Nucleus accumbens (tissue), 56 donors: ENCODE measurements at regions not wholly inside any gene's neighbourhood (a gene's known extent, or its start where the extent isn't known, plus 50 kb on each side); places are given as distances from the start of the nearest gene placed in this dataset.
"Not testable (repeated sequence)": the region's sequence is repeated elsewhere in the genome, so short reads cannot be mapped to it uniquely, and the experiment has no call there.

Source experiments
- DNase-seq, 56 donors: peaks; one replicate each; lab custom pipeline; 2025; lab: John Stamatoyannopoulos, UW

GRCh38 chr9:89939626-89940292 lies 334.9 kb downstream of the GADD45G start:
- DNase-seq = no peak

GRCh38 chr9:89940625-89941024 lies 335.8 kb downstream of the GADD45G start:
- DNase-seq = no peak

- no peak for DNase-seq
Observed at GRCh38 chr9:89941875-89942274, 337.1 kb downstream of the GADD45G start.

- no peak for DNase-seq
Observed at GRCh38 chr9:89942643-89943042, 337.8 kb downstream of the GADD45G start.

- no peak for DNase-seq
Observed at GRCh38 chr9:89943309-89943708, 338.5 kb downstream of the GADD45G start.

GRCh38 chr9:89943728-89944127 lies 338.9 kb downstream of the GADD45G start:
- no peak for DNase-seq

- DNase-seq = no peak
Observed at GRCh38 chr9:89945133-89945532, 340.3 kb downstream of the GADD45G start.

GRCh38 chr9:89946741-89947140 lies 341.9 kb downstream of the GADD45G start:
- no peak for DNase-seq

GRCh38 chr9:89949111-89949510 lies 344.3 kb downstream of the GADD45G start:
- no peak for DNase-seq

GRCh38 chr9:89951675-89952074 lies 346.9 kb downstream of the GADD45G start:
- no peak for DNase-seq

- DNase-seq = no peak
Observed at GRCh38 chr9:89952401-89952800, 347.6 kb downstream of the GADD45G start.

- not testable (repeated sequence) for DNase-seq
Observed at GRCh38 chr9:89953263-89953662, 348.5 kb downstream of the GADD45G start.

GRCh38 chr9:89953824-89954615 lies 349.2 kb downstream of the GADD45G start:
- peak in 4 of 56 donors; percentile 5 to 46 (median 28) for DNase-seq

- no peak for DNase-seq
Observed at GRCh38 chr9:89955144-89955543, 350.3 kb downstream of the GADD45G start.

GRCh38 chr9:89955626-89956025 lies 350.8 kb downstream of the GADD45G start:
- DNase-seq = no peak

GRCh38 chr9:89956331-89956730 lies 351.5 kb downstream of the GADD45G start:
- DNase-seq = no peak

- DNase-seq = no peak
Observed at GRCh38 chr9:89956907-89957306, 352.1 kb downstream of the GADD45G start.

- DNase-seq = no peak
Observed at GRCh38 chr9:89958086-89958485, 353.3 kb downstream of the GADD45G start.

GRCh38 chr9:89961616-89962341 lies 357.0 kb downstream of the GADD45G start:
- DNase-seq = no peak

GRCh38 chr9:89963280-89963679 lies 358.5 kb downstream of the GADD45G start:
- DNase-seq = no peak

GRCh38 chr9:89967527-89967926 lies 362.7 kb downstream of the GADD45G start:
- DNase-seq = no peak
